MM.1S (cell line): ENCODE measurements at regions not wholly inside any gene's neighbourhood (a gene's known extent, or its start where the extent isn't known, plus 50 kb on each side); places are given as distances from the start of the nearest gene placed in this dataset.

Experiments used
- DNase-seq: peaks from one replicate; pipeline ENCODE4 v3.0.0-alpha.2; 2015
- H2AFZ ChIP-seq: fragments of 300-600 bp; sonication (generic); 2 replicates; pipeline ENCODE4 v1.6.0; 2016; ENCODE audit warnings: antibody characterized with exemption, low read length
- H3F3A ChIP-seq: fragments of 300-600 bp; sonication (generic); 2 replicates; pipeline ENCODE4 v1.6.1; 2016; ENCODE audit warnings: mild to moderate bottlenecking, antibody characterized with exemption, low read length, moderate library complexity, mixed read lengths; ENCODE audit not compliant: insufficient read depth
- H3K27ac ChIP-seq: fragments of 300-600 bp; sonication (generic); 2 replicates; pipeline ENCODE4 v1.5.1; 2016; ENCODE audit warnings: mild to moderate bottlenecking, low read length
- H3K27me3 ChIP-seq: fragments of 300-600 bp; sonication (generic); replicated peaks from 2 replicates; pipeline ENCODE4 v1.6.0; 2016; ENCODE audit warnings: low read length; ENCODE audit not compliant: insufficient read depth
- H3K36me3 ChIP-seq: fragments of 300-600 bp; sonication (generic); replicated peaks from 2 replicates; pipeline ENCODE4 v1.6.1; 2016; ENCODE audit warnings: mild to moderate bottlenecking, low read length, mixed read lengths; ENCODE audit not compliant: insufficient read depth
- H3K4me1 ChIP-seq: fragments of 300-600 bp; sonication (generic); 2 replicates; pipeline ENCODE4 v1.6.1; 2016; ENCODE audit warnings: low read length, mixed read lengths
- H3K4me2 ChIP-seq: fragments of 300-600 bp; sonication (generic); 2 replicates; pipeline ENCODE4 v1.6.0; 2016; ENCODE audit warnings: low read depth, low read length
- H3K4me3 ChIP-seq: fragments of 300-600 bp; sonication (generic); 2 replicates; pipeline ENCODE4 v1.5.1; 2016; ENCODE audit warnings: low read length, mixed read lengths
- H3K79me2 ChIP-seq: fragments of 300-600 bp; sonication (generic); 2 replicates; pipeline ENCODE4 v1.6.1; 2016; ENCODE audit warnings: mixed run types, low read length, mixed read lengths
- H3K9ac ChIP-seq: fragments of 300-600 bp; sonication (generic); 2 replicates; pipeline ENCODE4 v1.6.1; 2016; ENCODE audit warnings: low read length, mixed read lengths
- H3K9me2 ChIP-seq: fragments of 300-600 bp; sonication (generic); replicated peaks from 2 replicates; pipeline ENCODE4 v1.6.1; 2016; ENCODE audit warnings: mild to moderate bottlenecking, low read length, mixed read lengths; ENCODE audit not compliant: insufficient read depth
- H3K9me3 ChIP-seq: fragments of 300-600 bp; sonication (generic); replicated peaks from 2 replicates; pipeline ENCODE4 v1.6.1; 2016; ENCODE audit warnings: mild to moderate bottlenecking, low read length, mixed read lengths; ENCODE audit not compliant: insufficient read depth
- H4K20me1 ChIP-seq: fragments of 300-600 bp; sonication (generic); 2 replicates; pipeline ENCODE4 v1.6.1; 2016; ENCODE audit warnings: mild to moderate bottlenecking, low read length, moderate library complexity, mixed read lengths; ENCODE audit not compliant: insufficient read depth
- CTCF ChIP-seq: fragments of 300-600 bp; sonication (generic); IDR thresholded peaks from 2 replicates; pipeline ENCODE4 v1.5.1; 2016; ENCODE audit warnings: antibody characterized with exemption, low read length, mixed read lengths
- EZH2 ChIP-seq: fragments of 300-600 bp; sonication (generic); optimal IDR thresholded peaks from 2 replicates; pipeline ENCODE3; 2017; ENCODE audit warnings: low read depth, mild to moderate bottlenecking, antibody characterized with exemption, low read length, mixed read lengths
- EZH2phosphoT487 ChIP-seq: fragments of 300-600 bp; sonication (generic); IDR thresholded peaks from 2 replicates; pipeline ENCODE4 v1.6.1; 2018; ENCODE audit warnings: antibody characterized with exemption, low read length

GRCh38 chr5:123719004-123719403 is 207.0 kb downstream of the CSNK1G3 start:
- Histone ChIP-seq H2AFZ (no peak overlapping the region), H3K4me1 (no peaks in the 10 kb centered on the region), H3K27me3 (no peaks in the 10 kb centered on the region), H3F3A (no peaks in the 10 kb centered on the region), H3K9ac (no peak overlapping the region), H3K4me3 (no peak overlapping the region), H3K4me2 (no peak overlapping the region), H3K9me3 (no peaks in the 10 kb centered on the region), H3K27ac (no peak overlapping the region), H3K36me3 (no peaks in the 10 kb centered on the region), H3K9me2 (no peaks in the 10 kb centered on the region), H4K20me1 (no peaks in the 10 kb centered on the region), H3K79me2 (no peaks in the 10 kb centered on the region)
- no peak for DNase-seq
- TF ChIP-seq CTCF (no peak), EZH2 (no peak), EZH2phosphoT487 (no peak)

- no peaks in the 10 kb centered on the region for H3K4me1 ChIP-seq
- no peaks in the 10 kb centered on the region for H3K79me2 ChIP-seq
- H3F3A ChIP-seq, result no peaks in the 10 kb centered on the region
- H3K4me3 ChIP-seq, result no peak overlapping the region
- H3K36me3 ChIP-seq, result no peaks in the 10 kb centered on the region
- no peaks in the 10 kb centered on the region for H3K27me3 ChIP-seq
- no peak overlapping the region for H2AFZ ChIP-seq
- no peaks in the 10 kb centered on the region for H3K9me2 ChIP-seq
- DNase-seq, result no peak
- H3K9ac ChIP-seq, result no peak overlapping the region
- no peaks in the 10 kb centered on the region for H3K9me3 ChIP-seq
- H3K4me2 ChIP-seq, result no peak overlapping the region
- H3K27ac ChIP-seq, result no peak overlapping the region
- no peaks in the 10 kb centered on the region for H4K20me1 ChIP-seq
- TF ChIP-seq EZH2, result no peak
- no peak for TF ChIP-seq CTCF
- no peak for TF ChIP-seq EZH2phosphoT487
These were observed 206.3 kb downstream of the CSNK1G3 start for GRCh38 chr5:123718238-123718637.

- H3K9me2 ChIP-seq, result no peaks in the 10 kb centered on the region
- H3F3A ChIP-seq, result no peaks in the 10 kb centered on the region
- no peak overlapping the region for H2AFZ ChIP-seq
- TF ChIP-seq CTCF (no peak), EZH2phosphoT487 (no peak), EZH2 (no peak)
- no peaks in the 10 kb centered on the region for H3K27me3 ChIP-seq
- no peaks in the 10 kb centered on the region for H3K9me3 ChIP-seq
- no peak for DNase-seq
- no peak overlapping the region for H3K9ac ChIP-seq
- no peaks in the 10 kb centered on the region for H3K79me2 ChIP-seq
- no peaks in the 10 kb centered on the region for H3K4me1 ChIP-seq
- H3K4me2 ChIP-seq, result no peak overlapping the region
- no peak overlapping the region for H3K4me3 ChIP-seq
- H4K20me1 ChIP-seq, result no peaks in the 10 kb centered on the region
- H3K27ac ChIP-seq, result no peak overlapping the region
- no peaks in the 10 kb centered on the region for H3K36me3 ChIP-seq
These were observed 205.2 kb downstream of the CSNK1G3 start for GRCh38 chr5:123717139-123717538.
